OCI-LY7 (cell line): ENCODE measurements at regions not wholly inside any gene's neighbourhood (a gene's known extent, or its start where the extent isn't known, plus 50 kb on each side); places are given as distances from the start of the nearest gene placed in this dataset.

Source experiments
- BruUV-seq: library from RNA; stranded (reverse); fragments of 400-500 nt; replicated peaks from 2 replicates; lab custom pipeline; 2021; lab: Mats Ljungman, UMichigan
- CTCF ChIA-PET: fragments of 300-600 bp; sonication (Branson Sonifier 250); formaldehyde crosslinking; loops from one replicate; lab custom pipeline; 2022; ENCODE audit warnings: antibody characterized with exemption; ENCODE audit not compliant: unreplicated experiment; lab: Charles Lee
- POLR2A ChIA-PET: fragments of 300-600 bp; sonication (Branson Sonifier 250); formaldehyde crosslinking; loops from one replicate; lab custom pipeline; 2022; ENCODE audit warnings: antibody characterized with exemption; lab: Charles Lee
- DNase-seq: peaks from one replicate; pipeline ENCODE4 v3.0.0-alpha.2; 2015; ENCODE audit warnings: low spot score
- H2AFZ ChIP-seq: fragments of 200-600 bp; sonication (generic), shearing (Covaris generic); 2 replicates; pipeline ENCODE4 v1.6.1; 2014; ENCODE audit warnings: mild to moderate bottlenecking, antibody characterized with exemption, low read length, moderate library complexity
- H3K27ac ChIP-seq: fragments of 200-600 bp; sonication (generic); 2 replicates; pipeline ENCODE4 v1.5.1; 2014; ENCODE audit warnings: mixed run types, low read depth, mild to moderate bottlenecking, moderate library complexity, low read length, inconsistent platforms; ENCODE audit not compliant: poor library complexity, severe bottlenecking
- H3K36me3 ChIP-seq: fragments of 200-600 bp; sonication (generic); 2 replicates; pipeline ENCODE4 v1.6.1; 2014; ENCODE audit warnings: mild to moderate bottlenecking, antibody characterized with exemption, low read length, moderate library complexity, mixed read lengths; ENCODE audit not compliant: insufficient read depth
- H3K4me1 ChIP-seq: fragments of 200-600 bp; sonication (generic); 2 replicates; pipeline ENCODE4 v1.5.1; 2014; ENCODE audit warnings: mild to moderate bottlenecking, low read length; ENCODE audit not compliant: insufficient read depth, poor library complexity, severe bottlenecking
- H3K4me2 ChIP-seq: fragments of 200-600 bp; sonication (generic); 2 replicates; pipeline ENCODE4 v1.6.1; 2014; ENCODE audit warnings: mild to moderate bottlenecking, low read length
- H3K4me3 ChIP-seq: fragments of 200-600 bp; sonication (generic); 2 replicates; pipeline ENCODE4 v1.5.1; 2014; ENCODE audit warnings: mild to moderate bottlenecking, low read depth, low read length; ENCODE audit not compliant: poor library complexity, severe bottlenecking
- H3K79me2 ChIP-seq: fragments of 200-600 bp; sonication (generic); 2 replicates; pipeline ENCODE4 v1.6.1; 2016; ENCODE audit warnings: low read depth, mild to moderate bottlenecking, low read length, moderate library complexity, mixed read lengths; ENCODE audit not compliant: insufficient read depth
- H3K9me2 ChIP-seq: fragments of 200-600 bp; sonication (generic); 2 replicates; pipeline ENCODE4 v1.6.1; 2016; ENCODE audit warnings: mild to moderate bottlenecking, low read length, mixed read lengths; ENCODE audit not compliant: insufficient read depth
- H3K9me3 ChIP-seq: fragments of 200-600 bp; sonication (generic); 2 replicates; pipeline ENCODE4 v1.6.1; 2014; ENCODE audit warnings: mild to moderate bottlenecking, mixed run types, low read length, mixed read lengths
- H4K20me1 ChIP-seq: fragments of 200-600 bp; sonication (generic); 2 replicates; pipeline ENCODE4 v1.6.1; 2014; ENCODE audit warnings: mild to moderate bottlenecking, antibody characterized with exemption, low read length, moderate library complexity, mixed read lengths; ENCODE audit not compliant: insufficient read depth
- CTCF ChIP-seq: fragments of 200-600 bp; sonication (generic); conservative IDR thresholded peaks from 2 replicates; pipeline ENCODE4 v1.5.1; 2014; ENCODE audit warnings: mild to moderate bottlenecking, antibody characterized with exemption, low read length, moderate library complexity, mixed read lengths
- EZH2phosphoT487 ChIP-seq: fragments of 200-600 bp; sonication (generic); IDR thresholded peaks from 2 replicates; pipeline ENCODE4 v1.6.1; 2018; ENCODE audit warnings: low read depth, borderline replicate concordance, mild to moderate bottlenecking, mixed run types, antibody characterized with exemption, low read length, moderate library complexity, mixed read lengths
- intact Hi-C: fragments of 100-400 bp; cut with micrococcal nuclease; formaldehyde crosslinking; loops from one replicate; pipeline ENCODE4 v1.10.0; 2022; ENCODE audit not compliant: unreplicated experiment

GRCh38 chr5:18551716-18552115 lies 917.5 kb downstream of the TAF11L14 start:
- no peak overlapping the region for H3K27ac ChIP-seq
- CTCF ChIA-PET = no interaction called here
- DNase-seq = no peak
- intact Hi-C loops = no loop called here
- H4K20me1 ChIP-seq = no peaks in the 10 kb centered on the region
- H3K79me2 ChIP-seq = no peaks in the 10 kb centered on the region
- no peak for TF ChIP-seq EZH2phosphoT487
- TF ChIP-seq CTCF = no peak
- no peaks in the 10 kb centered on the region for H3K9me2 ChIP-seq
- no peak overlapping the region for H3K4me3 ChIP-seq
- POLR2A ChIA-PET = no interaction called here
- BruUV-seq = no TSS peak
- no peak overlapping the region for H3K4me2 ChIP-seq
- no peaks in the 10 kb centered on the region for H3K36me3 ChIP-seq
- H2AFZ ChIP-seq = no peak overlapping the region
- H3K9me3 ChIP-seq = no peaks in the 10 kb centered on the region
- no peaks in the 10 kb centered on the region for H3K4me1 ChIP-seq

- no peak overlapping the region for H3K27ac ChIP-seq
- intact Hi-C loops = no loop called here
- H3K79me2 ChIP-seq = no peaks in the 10 kb centered on the region
- POLR2A ChIA-PET = interaction anchor here (0.9 kb wide), 1 partner anchor 9 kb away, joined by 5 read pairs; no protein-coding TSS in a partner anchor
- CTCF ChIA-PET = no interaction called here
- no peaks in the 10 kb centered on the region for H3K36me3 ChIP-seq
- DNase-seq = no peak
- BruUV-seq = no TSS peak
- H3K4me2 ChIP-seq = no peak overlapping the region
- H3K4me3 ChIP-seq = no peak overlapping the region
- no peak for TF ChIP-seq CTCF
- no peak for TF ChIP-seq EZH2phosphoT487
- no peaks in the 10 kb centered on the region for H3K4me1 ChIP-seq
- no peaks in the 10 kb centered on the region for H3K9me3 ChIP-seq
- no peak overlapping the region for H2AFZ ChIP-seq
- H3K9me2 ChIP-seq = no peaks in the 10 kb centered on the region
- no peaks in the 10 kb centered on the region for H4K20me1 ChIP-seq
Observed at GRCh38 chr5:18553269-18553668, 919.0 kb downstream of the TAF11L14 start.

- Histone ChIP-seq H3K4me1 (no peaks in the 10 kb centered on the region), H3K36me3 (no peaks in the 10 kb centered on the region), H2AFZ (no peak overlapping the region), H3K9me2 (no peaks in the 10 kb centered on the region), H4K20me1 (no peaks in the 10 kb centered on the region), H3K27ac (no peak overlapping the region), H3K4me3 (no peak overlapping the region), H3K79me2 (no peaks in the 10 kb centered on the region), H3K9me3 (no peaks in the 10 kb centered on the region), H3K4me2 (no peak overlapping the region)
- intact Hi-C loops = no loop called here
- ChIA-PET CTCF (no interaction called here), POLR2A (no interaction called here)
- TF ChIP-seq EZH2phosphoT487 = no peak
- BruUV-seq = no TSS peak
- no peak for DNase-seq
Observed at GRCh38 chr5:18560602-18561001, 926.3 kb downstream of the TAF11L14 start.
